ENCODE measurements at regions not wholly inside any gene's neighbourhood (a gene's known extent, or its start where the extent isn't known, plus 50 kb on each side); places are given as distances from the start of the nearest gene placed in this dataset.
"Not testable (repeated sequence)": the region's sequence is repeated elsewhere in the genome, so short reads cannot be mapped to it uniquely, and the experiment has no call there.

- FAIRE-seq = no peak
These were observed 194.5 kb upstream of the PLD5 start for GRCh38 chr1:242718967-242719366.

GRCh38 chr1:242712248-242712647 is 187.8 kb upstream of the PLD5 start:
- FAIRE-seq = no peak

DNA sequence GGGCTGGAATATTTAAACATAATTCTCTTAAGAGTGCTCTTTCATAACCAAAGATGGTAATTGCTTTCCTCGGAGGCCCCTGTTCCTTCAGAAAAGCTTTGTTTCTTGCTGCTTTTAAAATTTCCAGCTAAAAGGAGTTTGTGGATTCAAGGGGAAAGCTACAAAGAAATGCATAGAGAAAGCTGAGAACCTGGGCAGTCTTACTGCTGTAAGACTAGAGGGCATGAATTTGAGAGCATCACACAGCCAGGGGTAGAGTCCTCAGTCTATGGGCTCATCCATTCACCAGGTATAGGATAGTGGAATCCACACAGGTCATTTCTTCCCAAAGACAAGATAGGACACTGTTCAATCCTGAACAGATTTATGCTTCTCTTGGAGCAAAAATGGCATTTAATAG is 186.3 kb upstream of the PLD5 start:
- FAIRE-seq = no peak

DNA sequence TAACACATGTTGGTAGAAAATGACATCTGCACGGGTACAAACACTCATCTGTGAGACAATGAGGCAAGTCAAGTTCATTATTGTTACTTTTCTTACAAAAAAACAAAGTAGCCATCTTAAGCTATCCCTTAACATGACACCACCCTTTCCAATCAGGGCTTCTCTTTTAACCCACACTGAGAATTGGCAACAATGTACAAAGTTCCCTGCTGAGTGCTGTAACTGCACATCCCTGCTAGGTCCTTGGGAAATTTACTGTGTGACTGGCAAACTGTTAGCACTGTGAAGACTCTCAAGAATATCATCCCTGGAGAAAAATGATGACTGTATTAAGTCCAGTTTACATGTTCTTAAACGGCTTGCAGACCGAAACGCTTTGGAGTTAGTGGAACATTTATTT is 185.8 kb upstream of the PLD5 start:
- FAIRE-seq = no peak

- no peak for FAIRE-seq
These were observed 179.0 kb upstream of the PLD5 start for GRCh38 chr1:242703467-242703866.

DNA sequence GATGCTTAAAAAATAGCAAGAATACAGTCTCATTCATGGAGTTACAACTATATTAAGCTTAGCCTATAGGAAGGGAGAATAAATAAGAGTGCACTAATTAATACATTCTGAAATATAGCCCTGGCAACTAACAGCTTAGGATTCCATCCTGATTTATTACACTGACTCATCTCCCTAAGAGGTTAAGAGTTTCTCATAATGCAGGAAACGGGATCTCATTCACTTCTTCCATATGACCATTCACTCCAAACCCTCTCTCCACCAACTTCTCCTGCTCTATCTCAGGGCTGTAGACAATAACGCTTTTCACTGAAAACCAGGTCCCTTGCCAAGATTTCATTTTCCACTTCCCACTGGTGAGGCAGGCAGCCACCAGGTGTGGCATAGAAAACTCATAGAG is 168.5 kb upstream of the PLD5 start:
- no peak for FAIRE-seq

DNA sequence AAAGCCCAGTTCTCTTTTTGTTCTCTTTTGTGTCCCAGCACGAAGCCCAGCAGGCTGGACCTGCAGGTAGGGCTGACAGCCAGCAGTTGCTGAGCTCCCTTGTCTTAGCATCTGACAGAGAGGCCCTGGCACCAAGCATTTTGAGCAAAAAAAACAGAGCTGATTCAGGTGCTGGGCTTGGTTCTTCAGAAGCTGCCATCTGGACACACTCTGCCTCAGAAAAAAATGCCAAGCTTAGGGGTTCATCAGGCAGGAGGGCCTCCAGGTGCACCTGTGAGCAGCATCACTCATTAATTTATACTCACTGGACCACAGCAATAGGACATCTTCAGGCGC is 167.1 kb upstream of the PLD5 start:
- FAIRE-seq = no peak

GRCh38 chr1:242690849-242691609 is 166.5 kb upstream of the PLD5 start:
- FAIRE-seq = no peak

DNA sequence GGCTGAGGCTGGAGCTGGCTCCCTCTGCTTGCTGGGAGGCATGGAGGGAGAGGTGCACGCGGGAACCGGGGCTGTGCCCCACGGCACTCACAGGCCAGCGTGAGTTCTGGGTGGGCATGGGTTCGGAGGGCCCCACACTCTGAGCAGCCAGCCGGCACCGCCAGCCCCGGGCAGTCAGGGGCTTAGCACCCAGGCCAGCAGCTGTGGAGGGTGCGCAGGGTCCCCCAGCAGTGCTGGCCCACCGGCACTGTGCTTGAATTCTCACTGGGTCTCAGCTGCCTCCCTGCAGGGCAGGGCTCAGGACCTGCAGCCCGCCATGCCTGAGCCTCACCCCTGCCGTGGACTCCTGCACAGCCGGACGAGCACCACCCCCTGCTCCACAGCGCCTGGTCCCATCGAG is 164.9 kb upstream of the PLD5 start:
- no peak for FAIRE-seq

DNA sequence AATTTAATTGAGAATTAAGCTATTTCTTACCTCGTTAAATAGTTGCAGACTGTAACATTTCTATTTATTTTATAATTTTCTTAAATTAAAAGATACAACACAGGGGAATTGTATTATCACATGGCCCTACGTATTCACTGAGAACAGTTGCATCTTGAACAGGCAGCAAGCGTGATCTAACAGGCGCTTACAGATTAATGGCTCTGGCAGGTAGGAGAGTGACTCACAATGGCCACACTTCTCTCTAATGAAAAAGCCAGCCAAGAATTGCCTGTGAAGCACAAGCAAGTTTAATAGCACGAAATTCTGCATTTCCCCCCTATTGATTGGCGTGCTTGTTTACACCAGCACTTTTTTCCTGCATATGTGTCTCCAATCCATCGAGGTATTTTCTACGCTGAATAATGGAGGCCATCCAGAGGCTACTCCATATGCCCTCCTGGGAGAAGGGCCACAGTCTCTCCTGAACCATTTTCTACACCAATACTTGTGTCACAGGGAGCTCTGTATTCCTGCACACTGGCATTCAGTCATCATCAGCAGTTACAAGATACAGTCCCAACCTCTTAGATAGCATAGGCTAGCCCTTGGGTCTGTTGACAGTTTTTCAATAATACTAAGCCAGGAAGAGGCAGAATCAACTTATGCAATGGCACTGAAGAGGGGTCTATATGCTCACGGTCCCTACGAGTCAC is 150.6 kb upstream of the PLD5 start:
- FAIRE-seq = no peak

DNA sequence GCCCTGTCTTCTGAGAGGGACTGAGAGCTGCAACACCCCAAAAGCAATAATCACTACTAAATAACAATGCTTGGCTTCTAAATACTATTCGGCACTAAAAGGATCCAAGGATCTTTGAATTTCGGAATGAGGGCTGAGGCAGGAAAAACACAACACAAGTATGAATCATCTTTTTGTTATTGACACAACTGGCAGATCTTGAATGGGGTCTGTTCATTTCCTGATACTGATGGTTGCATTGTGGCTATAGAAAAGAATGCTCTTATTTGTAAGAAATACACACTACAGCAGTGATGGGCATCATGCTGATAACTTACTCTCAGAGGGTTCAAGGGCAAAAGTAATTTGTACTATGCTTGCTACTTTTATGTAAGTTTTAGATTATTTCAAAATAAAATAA is 149.2 kb upstream of the PLD5 start:
- no peak for FAIRE-seq

GRCh38 chr1:242673165-242673564 is 148.7 kb upstream of the PLD5 start:
- not testable (repeated sequence) for FAIRE-seq

DNA sequence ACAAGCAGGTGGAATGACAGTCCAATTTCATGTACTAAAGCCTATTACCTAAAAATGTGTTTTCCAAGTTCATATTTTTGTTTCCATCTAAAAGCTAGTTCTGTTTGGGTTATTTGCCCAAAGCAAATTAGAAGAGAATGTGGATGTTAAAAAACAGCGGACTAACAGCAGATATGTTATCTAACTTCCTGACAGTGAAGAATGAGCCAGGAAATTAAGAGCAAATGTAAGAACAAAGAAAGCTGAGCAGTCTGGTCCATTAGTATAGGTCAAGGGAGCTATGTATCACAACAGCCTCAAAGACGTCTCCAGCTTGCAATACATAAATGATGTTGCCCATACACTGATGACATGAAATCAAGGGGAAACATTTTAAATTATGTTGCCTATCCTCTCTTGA is 145.5 kb upstream of the PLD5 start:
- FAIRE-seq = no peak

DNA sequence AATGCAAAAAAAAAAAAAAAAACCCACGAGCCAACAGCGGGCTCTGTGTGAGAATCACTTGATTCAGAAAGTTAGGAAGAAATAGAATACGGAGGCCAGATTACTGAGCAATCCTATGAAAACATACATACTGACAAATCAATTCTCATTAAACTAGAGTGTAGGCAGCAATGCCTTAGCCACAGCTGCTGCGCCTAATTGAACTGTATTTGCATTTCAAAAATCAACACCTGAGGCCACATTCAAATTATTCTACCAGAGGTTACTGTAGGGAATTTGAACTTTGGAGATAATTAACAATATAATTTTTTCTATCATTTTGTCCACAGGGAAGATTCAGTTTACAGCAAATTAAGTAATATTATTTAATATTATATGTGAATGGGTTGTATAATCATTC is 138.4 kb upstream of the PLD5 start:
- no peak for FAIRE-seq

GRCh38 chr1:242653772-242654171 is 129.3 kb upstream of the PLD5 start:
- not testable (repeated sequence) for FAIRE-seq

DNA sequence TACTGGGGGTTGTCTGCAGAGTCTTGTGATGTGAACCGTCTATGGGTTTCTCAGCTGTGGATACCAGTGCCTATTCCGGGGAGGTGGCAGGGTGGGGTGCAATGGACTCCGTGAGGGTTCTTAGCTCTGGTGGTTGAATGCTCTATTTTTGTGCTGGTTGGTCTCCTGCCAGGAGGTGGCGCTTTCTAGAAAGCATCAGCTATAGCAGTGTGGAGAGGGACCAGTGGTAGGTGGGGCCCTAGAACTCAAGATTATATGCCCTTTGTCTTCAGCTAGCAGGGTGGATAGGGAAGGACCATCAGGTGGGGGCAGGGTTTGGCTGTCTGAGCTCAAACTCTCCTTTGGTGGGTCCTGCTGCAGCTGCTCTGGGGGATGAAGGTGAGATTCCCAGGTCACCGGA is 127.3 kb upstream of the PLD5 start:
- FAIRE-seq = no peak

- FAIRE-seq = no peak
These were observed 117.0 kb upstream of the PLD5 start for GRCh38 chr1:242641461-242641860.

- FAIRE-seq = no peak
These were observed 114.6 kb upstream of the PLD5 start for GRCh38 chr1:242639104-242639503.

DNA sequence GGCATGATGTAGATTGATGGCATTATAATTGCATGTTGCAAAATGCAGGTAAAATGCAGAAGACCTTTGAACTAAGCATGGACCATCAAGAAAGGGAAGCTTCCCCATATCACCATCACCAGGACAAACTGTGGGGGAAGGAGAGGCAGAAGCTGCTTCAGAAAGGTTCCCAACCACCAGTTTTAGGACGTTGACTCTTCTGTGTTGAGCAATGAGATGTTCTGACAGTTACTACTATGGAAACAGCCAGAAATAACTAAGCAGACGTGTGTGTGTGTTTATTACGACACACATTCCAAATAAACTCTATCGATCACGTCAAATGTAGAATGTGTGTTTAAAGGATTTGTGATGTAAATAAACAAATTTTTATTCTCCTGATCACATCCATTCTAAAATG is 110.2 kb upstream of the PLD5 start:
- FAIRE-seq = no peak

DNA sequence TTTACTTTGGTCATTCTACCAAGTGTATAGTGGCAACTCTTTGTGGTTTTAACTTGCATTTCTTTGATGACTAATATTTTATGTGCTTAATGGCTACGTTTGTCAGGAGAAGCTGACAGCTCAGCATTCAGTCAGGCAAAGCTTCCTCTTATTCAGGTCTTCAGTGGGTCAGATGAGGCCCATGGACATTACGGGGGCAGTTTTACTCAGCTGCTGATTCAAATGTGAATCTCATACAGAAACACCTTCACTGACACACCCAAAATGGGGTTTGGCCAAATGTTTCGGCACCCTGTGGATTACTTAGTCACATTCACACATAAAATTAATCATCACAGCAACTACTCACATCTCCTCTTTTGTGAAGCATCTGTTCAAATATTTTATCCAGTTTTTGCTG is 104.9 kb upstream of the PLD5 start:
- no peak for FAIRE-seq

- no peak for FAIRE-seq
These were observed 99.3 kb upstream of the PLD5 start for GRCh38 chr1:242623756-242624155.

GRCh38 chr1:242623119-242623518 is 98.6 kb upstream of the PLD5 start:
- FAIRE-seq = no peak

GRCh38 chr1:242613266-242613815 is 88.8 kb upstream of the PLD5 start:
- no peak for FAIRE-seq

DNA sequence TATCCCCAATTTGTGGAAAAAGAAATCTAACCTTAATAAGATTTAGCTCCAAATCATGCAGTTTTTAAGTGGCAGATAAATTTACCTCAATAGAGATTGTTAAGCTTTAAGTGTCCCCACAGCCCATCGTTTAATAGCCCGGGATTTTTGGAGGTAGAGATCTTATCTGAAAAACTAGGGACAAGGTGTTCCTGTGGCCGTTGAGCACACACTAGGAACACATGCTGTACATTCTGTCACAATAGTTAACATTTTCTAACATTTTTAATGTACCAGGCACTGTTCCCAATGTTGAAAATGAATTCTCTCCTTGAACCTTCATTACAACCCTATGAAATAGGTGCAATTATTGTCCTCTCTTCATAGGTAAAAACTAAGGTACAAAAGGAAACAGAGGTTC is 85.7 kb upstream of the PLD5 start:
- no peak for FAIRE-seq

GRCh38 chr1:242605521-242605920 is 81.0 kb upstream of the PLD5 start:
- no peak for FAIRE-seq

All from TTC549 (cell line).